ENCODE measurements at regions not wholly inside any gene's neighbourhood (a gene's known extent, or its start where the extent isn't known, plus 50 kb on each side); places are given as distances from the start of the nearest gene placed in this dataset.
A peak's percentile ranks its signal among the peaks of the same experiment; 100 is the strongest.

- no peak for DNase-seq (ENCODE audit: low spot score)
Observed at GRCh38 chr13:31081316-31081715, 80.4 kb downstream of the HSPH1 start.

GRCh38 chr13:31074756-31075155 lies 86.9 kb downstream of the HSPH1 start:
- DNase-seq (ENCODE audit: low spot score), result no peak

GRCh38 chr13:31073859-31074718 lies 87.6 kb downstream of the HSPH1 start:
- peak; percentile 84 for DNase-seq (ENCODE audit: low spot score)

- DNase-seq (ENCODE audit: low spot score), result no peak
Observed at GRCh38 chr13:31072041-31072440, 89.7 kb downstream of the HSPH1 start.

- no peak for DNase-seq (ENCODE audit: low spot score)
Observed at GRCh38 chr13:31069808-31070534, 91.7 kb downstream of the HSPH1 start.

- no peak for DNase-seq (ENCODE audit: low spot score)
Observed at GRCh38 chr13:31068119-31068423, 93.6 kb downstream of the HSPH1 start.

GRCh38 chr13:31067416-31068118 lies 94.1 kb downstream of the HSPH1 start:
- no peak for DNase-seq (ENCODE audit: low spot score)

GRCh38 chr13:31064636-31065035 lies 97.1 kb downstream of the HSPH1 start:
- no peak for DNase-seq (ENCODE audit: low spot score)

GRCh38 chr13:31063772-31064171 lies 97.9 kb downstream of the HSPH1 start:
- DNase-seq (ENCODE audit: low spot score), result no peak

GRCh38 chr13:31060655-31061054 lies 101.0 kb downstream of the HSPH1 start:
- no peak for DNase-seq (ENCODE audit: low spot score)

- no peak for DNase-seq (ENCODE audit: low spot score)
Observed at GRCh38 chr13:31060220-31060619, 101.5 kb downstream of the HSPH1 start.

GRCh38 chr13:31057403-31058033 lies 104.2 kb downstream of the HSPH1 start:
- no peak for DNase-seq (ENCODE audit: low spot score)

- DNase-seq (ENCODE audit: low spot score), result no peak
Observed at GRCh38 chr13:31056644-31057271, 104.9 kb downstream of the HSPH1 start.

GRCh38 chr13:31055589-31055988 lies 106.1 kb downstream of the HSPH1 start:
- DNase-seq (ENCODE audit: low spot score), result no peak

- no peak for DNase-seq (ENCODE audit: low spot score)
Observed at GRCh38 chr13:31054632-31055031, 107.1 kb downstream of the HSPH1 start.

GRCh38 chr13:31053896-31054295 lies 107.8 kb downstream of the HSPH1 start:
- no peak for DNase-seq (ENCODE audit: low spot score)

- DNase-seq (ENCODE audit: low spot score), result no peak
Observed at GRCh38 chr13:31053091-31053490, 108.6 kb downstream of the HSPH1 start.

- no peak for DNase-seq (ENCODE audit: low spot score)
Observed at GRCh38 chr13:31052478-31052877, 109.2 kb downstream of the HSPH1 start.

GRCh38 chr13:31051999-31052398 lies 109.7 kb downstream of the HSPH1 start:
- DNase-seq (ENCODE audit: low spot score), result no peak

GRCh38 chr13:31050486-31051400 lies 111.0 kb downstream of the HSPH1 start:
- no peak for DNase-seq (ENCODE audit: low spot score)

- DNase-seq (ENCODE audit: low spot score), result no peak
Observed at GRCh38 chr13:31049833-31050232, 111.9 kb downstream of the HSPH1 start.

All from germinal center (tissue), 1 donor.